ENCODE measurements at regions not wholly inside any gene's neighbourhood (a gene's known extent, or its start where the extent isn't known, plus 50 kb on each side); places are given as distances from the start of the nearest gene placed in this dataset.

- no peaks in the 10 kb centered on the region for H3K4me1 ChIP-seq (ENCODE audit: insufficient read depth, low read length)
- TF ChIP-seq CTCF (IDR thresholded peaks at IDR 0.05; ENCODE audit: borderline replicate concordance, extremely low read depth, low read length, poor library complexity, severe bottlenecking) (no peak), EZH2 (IDR thresholded peaks at IDR 0.05; ENCODE audit: borderline replicate concordance, low read depth, low read length, severe bottlenecking) (no peak)
- DNase-seq (no peak), ATAC-seq (ENCODE audit: insufficient read depth, low read depth) (no peak)
- H3K27ac ChIP-seq (ENCODE audit: low read length), result no peak overlapping the region
- H2AFZ ChIP-seq (ENCODE audit: low read depth, low read length), result no peak overlapping the region
- no peak overlapping the region for H3K9ac ChIP-seq (ENCODE audit: low read depth, low read length)
- H3K36me3 ChIP-seq (ENCODE audit: insufficient read depth, low read length), result no peaks in the 10 kb centered on the region
- H4K20me1 ChIP-seq (ENCODE audit: insufficient read depth, low read length), result no peaks in the 10 kb centered on the region
- no peaks in the 10 kb centered on the region for H3K27me3 ChIP-seq (ENCODE audit: insufficient read depth, low read length, poor library complexity)
- H3K4me3 ChIP-seq (ENCODE audit: low read depth in 1 of 2, low read length in 2 of 2), result no peak overlapping the region
- H3K4me2 ChIP-seq (ENCODE audit: insufficient read depth, low read length), result no peak overlapping the region
- H3K79me2 ChIP-seq (ENCODE audit: insufficient read depth, low read length), result no peaks in the 10 kb centered on the region
- no peaks in the 10 kb centered on the region for H3K9me3 ChIP-seq (ENCODE audit: insufficient read depth, low read length, severe bottlenecking)
These were observed 127.1 kb downstream of the SOCS6 start for GRCh38 chr18:70415823-70416488.

DNA sequence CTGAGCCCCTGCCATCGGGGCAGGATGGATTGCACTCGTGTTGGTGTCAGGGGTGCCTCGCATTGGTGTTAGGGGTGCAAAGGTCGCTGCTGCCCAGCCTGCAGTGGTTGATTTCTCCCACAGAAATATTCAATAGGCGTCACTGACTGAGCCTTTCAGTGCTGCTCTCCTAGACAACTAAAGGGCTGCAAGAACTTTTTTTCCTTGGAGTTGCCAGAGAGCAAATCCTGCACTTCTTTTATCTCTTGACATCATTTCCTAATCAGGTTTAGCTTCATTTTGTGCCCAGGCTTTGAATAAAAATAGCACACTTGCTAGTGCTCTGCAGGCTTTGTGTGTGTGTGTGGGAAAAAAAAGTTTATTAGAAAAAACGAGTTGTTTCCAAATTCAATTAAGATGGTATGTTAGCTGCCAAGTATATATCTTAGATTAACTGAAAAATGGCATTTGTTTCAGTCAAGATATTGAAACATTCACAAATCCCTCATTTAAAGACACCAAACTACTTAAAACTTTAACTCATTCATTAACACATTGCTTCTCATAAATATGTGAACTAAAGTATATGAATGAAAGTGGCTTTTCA is 125.6 kb downstream of the SOCS6 start:
- Histone ChIP-seq H3K9ac (ENCODE audit: low read depth, low read length) (no peak overlapping the region), H3K36me3 (ENCODE audit: insufficient read depth, low read length) (no peaks in the 10 kb centered on the region), H3K79me2 (ENCODE audit: insufficient read depth, low read length) (no peaks in the 10 kb centered on the region), H3K9me3 (ENCODE audit: insufficient read depth, low read length, severe bottlenecking) (no peaks in the 10 kb centered on the region), H3K4me3 (ENCODE audit: low read depth in 1 of 2, low read length in 2 of 2) (no peak overlapping the region), H3K4me2 (ENCODE audit: insufficient read depth, low read length) (no peak overlapping the region), H3K4me1 (ENCODE audit: insufficient read depth, low read length) (no peaks in the 10 kb centered on the region), H3K27me3 (ENCODE audit: insufficient read depth, low read length, poor library complexity) (no peaks in the 10 kb centered on the region), H4K20me1 (ENCODE audit: insufficient read depth, low read length) (no peaks in the 10 kb centered on the region), H3K27ac (ENCODE audit: low read length) (no peak overlapping the region), H2AFZ (ENCODE audit: low read depth, low read length) (no peak overlapping the region)
- DNase-seq (no peak), ATAC-seq (ENCODE audit: insufficient read depth, low read depth) (no peak)
- no peak for TF ChIP-seq CTCF (IDR thresholded peaks at IDR 0.05; ENCODE audit: borderline replicate concordance, extremely low read depth, low read length, poor library complexity, severe bottlenecking)
- no peak for TF ChIP-seq EZH2 (IDR thresholded peaks at IDR 0.05; ENCODE audit: borderline replicate concordance, low read depth, low read length, severe bottlenecking)

DNA sequence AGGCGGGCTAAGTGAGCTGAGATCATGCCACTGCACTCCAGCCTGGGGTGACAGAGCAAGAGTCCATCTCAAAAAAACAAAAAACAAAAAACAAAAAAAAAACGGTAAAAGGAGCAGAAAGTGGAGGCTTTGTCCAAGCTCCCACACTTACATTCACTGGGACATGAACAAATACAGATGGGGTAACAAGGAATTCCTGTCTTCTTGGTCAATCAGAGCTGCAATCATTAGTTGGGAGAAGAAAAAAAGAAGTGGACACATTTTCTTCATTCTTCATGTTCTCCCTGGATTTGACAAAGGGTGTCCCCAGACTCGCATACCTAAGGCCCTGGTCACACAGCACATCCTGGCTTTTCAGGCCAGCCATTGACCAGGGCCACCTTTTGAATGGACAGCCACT is 124.6 kb downstream of the SOCS6 start:
- Histone ChIP-seq H4K20me1 (ENCODE audit: insufficient read depth, low read length) (no peaks in the 10 kb centered on the region), H3K4me1 (ENCODE audit: insufficient read depth, low read length) (no peaks in the 10 kb centered on the region), H3K79me2 (ENCODE audit: insufficient read depth, low read length) (no peaks in the 10 kb centered on the region), H3K9ac (ENCODE audit: low read depth, low read length) (no peak overlapping the region), H3K36me3 (ENCODE audit: insufficient read depth, low read length) (no peaks in the 10 kb centered on the region), H3K27ac (ENCODE audit: low read length) (no peak overlapping the region), H3K4me2 (ENCODE audit: insufficient read depth, low read length) (no peak overlapping the region), H3K27me3 (ENCODE audit: insufficient read depth, low read length, poor library complexity) (no peaks in the 10 kb centered on the region), H3K9me3 (ENCODE audit: insufficient read depth, low read length, severe bottlenecking) (no peaks in the 10 kb centered on the region), H3K4me3 (ENCODE audit: low read depth in 1 of 2, low read length in 2 of 2) (no peak overlapping the region), H2AFZ (ENCODE audit: low read depth, low read length) (no peak overlapping the region)
- DNase-seq (no peak), ATAC-seq (ENCODE audit: insufficient read depth, low read depth) (no peak)
- TF ChIP-seq EZH2 (IDR thresholded peaks at IDR 0.05; ENCODE audit: borderline replicate concordance, low read depth, low read length, severe bottlenecking) (no peak), CTCF (IDR thresholded peaks at IDR 0.05; ENCODE audit: borderline replicate concordance, extremely low read depth, low read length, poor library complexity, severe bottlenecking) (no peak)
